Endothelial cell of umbilical vein (primary cell): ENCODE measurements at regions not wholly inside any gene's neighbourhood (a gene's known extent, or its start where the extent isn't known, plus 50 kb on each side); places are given as distances from the start of the nearest gene placed in this dataset.

Experiments used
- BruUV-seq: library from RNA; stranded (reverse); fragments of 400-500 nt; replicated peaks from 2 replicates; lab custom pipeline; 2021; lab: Mats Ljungman, UMichigan
- CTCF ChIA-PET: fragments of 300-600, 350-600 bp; sonication (Branson Sonifier 250); formaldehyde crosslinking; loops from one replicate; lab custom pipeline; 2021; ENCODE audit warnings: antibody characterized with exemption, inconsistent platforms; lab: Charles Lee
- POLR2A ChIA-PET: fragments of 300-600, 350-600 bp; sonication (Branson Sonifier 250); formaldehyde crosslinking; loops from one replicate; lab custom pipeline; 2021; ENCODE audit warnings: antibody characterized with exemption, inconsistent platforms; lab: Charles Lee
- DNase-seq: peaks from one replicate; pipeline ENCODE4 v3.0.0-alpha.2; 2011; ENCODE audit warnings: low read depth, low spot score
- FAIRE-seq: peaks from 2 replicates; lab custom pipeline; 2011; peaks lifted over from hg19 to GRCh38; lab: Jason Lieb, UNC
- H2AFZ ChIP-seq: 2 replicates; pipeline ENCODE4 v1.6.0; 2012; ENCODE audit warnings: low read depth, low read length, control low read depth, inconsistent platforms
- H3K27ac ChIP-seq: 2 replicates; pipeline ENCODE4 v1.5.1; 2011; ENCODE audit warnings: low read depth, mild to moderate bottlenecking, control low read depth, low read length, moderate library complexity; ENCODE audit not compliant: insufficient read depth
- H3K27me3 ChIP-seq, 2 experiments: 2 replicates each; pipeline versions ENCODE4 v1.6.0 to v1.6.1; 2011; ENCODE audit warnings: low read length in 2 of 2, mixed read lengths in 1 of 2; ENCODE audit not compliant: control insufficient read depth in 2 of 2, insufficient read depth in 2 of 2
- H3K36me3 ChIP-seq, 2 experiments: 2 replicates in 1 of 2; 3 replicates in 1 of 2; pipeline ENCODE4 v1.5.1; 2011; ENCODE audit warnings: low read length in 2 of 2, mild to moderate bottlenecking in 1 of 2, moderate library complexity in 1 of 2; ENCODE audit not compliant: control insufficient read depth in 2 of 2, insufficient read depth in 2 of 2; ENCODE audit errors: extremely low read depth in 1 of 2
- H3K4me1 ChIP-seq: 3 replicates; pipeline ENCODE4 v1.5.1; 2011; ENCODE audit warnings: mild to moderate bottlenecking, low read length; ENCODE audit not compliant: control insufficient read depth, insufficient read depth; ENCODE audit errors: extremely low read depth
- H3K4me2 ChIP-seq: 2 replicates; pipeline ENCODE4 v1.6.1; 2011; ENCODE audit warnings: low read length, control low read depth, mixed read lengths; ENCODE audit not compliant: insufficient read depth
- H3K4me3 ChIP-seq, 3 experiments: fragments of 200-600 bp in 1 of 3; sonication (generic), shearing (Covaris generic) in 1 of 3; replicated peaks in 1 of 3; 2 replicates each; pipeline ENCODE4 v1.5.1; 2011 to 2016; ENCODE audit warnings: control low read depth in 3 of 3, low read length in 3 of 3, mild to moderate bottlenecking in 2 of 3, inconsistent platforms in 1 of 3, low read depth in 1 of 3, moderate library complexity in 1 of 3; ENCODE audit not compliant: insufficient read depth in 1 of 3
- H3K79me2 ChIP-seq: 2 replicates; pipeline ENCODE4 v1.6.0; 2012; ENCODE audit warnings: low read length, inconsistent platforms; ENCODE audit not compliant: control insufficient read depth, insufficient read depth
- H3K9ac ChIP-seq: replicated peaks from 2 replicates; pipeline ENCODE3; 2011; ENCODE audit warnings: low read length, control low read depth; ENCODE audit not compliant: insufficient read depth; ENCODE audit errors: extremely low read depth
- H3K9me1 ChIP-seq: replicated peaks from 3 replicates; pipeline ENCODE4 v1.6.0; 2011; ENCODE audit warnings: mild to moderate bottlenecking, low read length; ENCODE audit not compliant: control insufficient read depth, insufficient read depth; ENCODE audit errors: extremely low read depth
- H3K9me3 ChIP-seq: replicated peaks from 2 replicates; pipeline ENCODE4 v1.5.1; 2012; ENCODE audit warnings: low read length, inconsistent platforms; ENCODE audit not compliant: control insufficient read depth, insufficient read depth
- H4K20me1 ChIP-seq: replicated peaks from 2 replicates; pipeline ENCODE3; 2011; ENCODE audit warnings: mild to moderate bottlenecking, low read length; ENCODE audit not compliant: control insufficient read depth, insufficient read depth; ENCODE audit errors: extremely low read depth
- EZH2 ChIP-seq: IDR thresholded peaks from 2 replicates; pipeline ENCODE4 v1.6.1; 2012; ENCODE audit warnings: borderline replicate concordance, low read depth, mild to moderate bottlenecking, moderate library complexity, low read length, inconsistent platforms; ENCODE audit not compliant: severe bottlenecking
- FOS ChIP-seq: IDR thresholded peaks from 2 replicates; pipeline ENCODE4 v1.6.1; 2011; ENCODE audit warnings: mild to moderate bottlenecking, low read length, moderate library complexity, borderline replicate concordance; ENCODE audit not compliant: insufficient read depth
- GATA2 ChIP-seq: IDR thresholded peaks from 2 replicates; pipeline ENCODE4 v1.7.0; 2011; ENCODE audit warnings: low read depth, mild to moderate bottlenecking, moderate library complexity, mixed read lengths, low read length; ENCODE audit not compliant: insufficient read length, insufficient read depth
- JUN ChIP-seq: IDR thresholded peaks from 2 replicates; pipeline ENCODE4 v1.6.1; 2011; ENCODE audit warnings: borderline replicate concordance, low read depth; ENCODE audit not compliant: insufficient read length, insufficient read depth
- MYC ChIP-seq: IDR thresholded peaks from one replicate; pipeline ENCODE4 v1.6.1; 2011; ENCODE audit warnings: mild to moderate bottlenecking, low read depth, low read length
- POLR2A ChIP-seq: IDR thresholded peaks from 2 replicates; pipeline ENCODE4 v1.6.1; 2012; ENCODE audit warnings: low read depth, mild to moderate bottlenecking, control low read depth, low read length
- POLR2AphosphoS5 ChIP-seq: IDR thresholded peaks from 2 replicates; pipeline ENCODE4 v1.6.1; 2012; ENCODE audit warnings: low read depth, mild to moderate bottlenecking, control low read depth, low read length, moderate library complexity; ENCODE audit not compliant: insufficient read depth
- dilution Hi-C: fragments of 300-500 bp; cut with MboI; formaldehyde crosslinking; loops from one replicate; pipeline ENCODE4 v1.15.0; 2019; ENCODE audit warnings: low sequenced_read_pairs; ENCODE audit not compliant: extremely low pct_ligation_motif_present
- intact Hi-C: fragments of 100-400 bp; cut with micrococcal nuclease; formaldehyde crosslinking; loops from one replicate; pipeline ENCODE4 v1.10.0; 2022
- TF ChIP-seq, protein P1 (sequence below): IDR thresholded peaks from 2 replicates; pipeline ENCODE4 v1.6.1; 2011; ENCODE audit not compliant: insufficient read depth, insufficient read length
- TF ChIP-seq, protein P2 (sequence below), 2 donors: IDR thresholded peaks; 1 replicate in 1 of 2; 2 replicates in 1 of 2; pipeline ENCODE4 v1.5.1; 2011; ENCODE audit warnings: low read length in 2 of 2, mild to moderate bottlenecking in 2 of 2, moderate library complexity in 2 of 2, control low read depth in 1 of 2, inconsistent platforms in 1 of 2, low read depth in 1 of 2; ENCODE audit not compliant: insufficient read depth in 1 of 2; ENCODE audit errors: extremely low read depth in 1 of 2

- H3K79me2 ChIP-seq, result no peaks in the 10 kb centered on the region
- no peaks in the 10 kb centered on the region for H4K20me1 ChIP-seq
- H3K27me3 ChIP-seq, result no peaks in the 10 kb centered on the region
- intact Hi-C loops (no loop called here), dilution Hi-C loops (no loop called here)
- no peaks in the 10 kb centered on the region for H3K36me3 ChIP-seq
- no peaks in the 10 kb centered on the region for H3K9me1 ChIP-seq
- H3K4me2 ChIP-seq, result no peak overlapping the region
- H3K4me3 ChIP-seq, result no peak overlapping the region
- DNase-seq, result no peak
- TF ChIP-seq GATA2, result no peak
- TF ChIP-seq MYC, result no peak
- TF ChIP-seq, protein P1, sequence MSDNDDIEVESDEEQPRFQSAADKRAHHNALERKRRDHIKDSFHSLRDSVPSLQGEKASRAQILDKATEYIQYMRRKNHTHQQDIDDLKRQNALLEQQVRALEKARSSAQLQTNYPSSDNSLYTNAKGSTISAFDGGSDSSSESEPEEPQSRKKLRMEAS, result no peak
- no peak for TF ChIP-seq FOS
- TF ChIP-seq POLR2AphosphoS5, result no peak
- TF ChIP-seq EZH2, result no peak
- TF ChIP-seq JUN, result no peak
- no peak for TF ChIP-seq POLR2A
- TF ChIP-seq, protein P2, sequence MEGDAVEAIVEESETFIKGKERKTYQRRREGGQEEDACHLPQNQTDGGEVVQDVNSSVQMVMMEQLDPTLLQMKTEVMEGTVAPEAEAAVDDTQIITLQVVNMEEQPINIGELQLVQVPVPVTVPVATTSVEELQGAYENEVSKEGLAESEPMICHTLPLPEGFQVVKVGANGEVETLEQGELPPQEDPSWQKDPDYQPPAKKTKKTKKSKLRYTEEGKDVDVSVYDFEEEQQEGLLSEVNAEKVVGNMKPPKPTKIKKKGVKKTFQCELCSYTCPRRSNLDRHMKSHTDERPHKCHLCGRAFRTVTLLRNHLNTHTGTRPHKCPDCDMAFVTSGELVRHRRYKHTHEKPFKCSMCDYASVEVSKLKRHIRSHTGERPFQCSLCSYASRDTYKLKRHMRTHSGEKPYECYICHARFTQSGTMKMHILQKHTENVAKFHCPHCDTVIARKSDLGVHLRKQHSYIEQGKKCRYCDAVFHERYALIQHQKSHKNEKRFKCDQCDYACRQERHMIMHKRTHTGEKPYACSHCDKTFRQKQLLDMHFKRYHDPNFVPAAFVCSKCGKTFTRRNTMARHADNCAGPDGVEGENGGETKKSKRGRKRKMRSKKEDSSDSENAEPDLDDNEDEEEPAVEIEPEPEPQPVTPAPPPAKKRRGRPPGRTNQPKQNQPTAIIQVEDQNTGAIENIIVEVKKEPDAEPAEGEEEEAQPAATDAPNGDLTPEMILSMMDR (IDR thresholded peaks at IDR 0.05; ENCODE audit: extremely low read depth in 1 of 2, insufficient read depth in 1 of 2, low read depth in 1 of 2, low read length in 2 of 2), result no peak
- no TSS peak for BruUV-seq
- H2AFZ ChIP-seq, result no peak overlapping the region
- no peak overlapping the region for H3K9ac ChIP-seq
- POLR2A ChIA-PET, result no interaction called here
- H3K4me1 ChIP-seq, result no peaks in the 10 kb centered on the region
- no peaks in the 10 kb centered on the region for H3K9me3 ChIP-seq
- FAIRE-seq, result no peak
- CTCF ChIA-PET, result interaction anchor here (1.5 kb wide), 1 partner anchor 11 kb away, joined by 3 read pairs; no protein-coding TSS in a partner anchor
- H3K27ac ChIP-seq, result no peak overlapping the region
Observed at GRCh38 chr6:74755778-74756177, 450.1 kb downstream of the COL12A1 start.
